Osteoblast (primary cell): ENCODE measurements at regions not wholly inside any gene's neighbourhood (a gene's known extent, or its start where the extent isn't known, plus 50 kb on each side); places are given as distances from the start of the nearest gene placed in this dataset.

Source experiments
- DNase-seq: peaks from one replicate; pipeline ENCODE4 v3.0.0; 2011; ENCODE audit warnings: low spot score, mixed read lengths; ENCODE audit not compliant: insufficient read length; ENCODE audit errors: missing footprints
- H2AFZ ChIP-seq: 2 replicates; pipeline ENCODE4 v1.6.0; 2011; ENCODE audit warnings: mild to moderate bottlenecking, low read length
- H3K27ac ChIP-seq: 2 replicates; pipeline ENCODE4 v1.5.1; 2011; ENCODE audit warnings: mild to moderate bottlenecking, low read depth, low read length, moderate library complexity
- H3K27me3 ChIP-seq: 2 replicates; pipeline ENCODE4 v1.6.0; 2012; ENCODE audit warnings: mild to moderate bottlenecking, control low read depth, inconsistent platforms, low read length, moderate library complexity; ENCODE audit not compliant: insufficient read depth
- H3K36me3 ChIP-seq: 2 replicates; pipeline ENCODE4 v1.5.1; 2011; ENCODE audit warnings: mild to moderate bottlenecking, low read length, control low read depth, moderate library complexity; ENCODE audit not compliant: insufficient read depth
- H3K4me1 ChIP-seq: 2 replicates; pipeline ENCODE4 v1.5.1; 2011; ENCODE audit warnings: mild to moderate bottlenecking, low read length, control low read depth, moderate library complexity; ENCODE audit not compliant: insufficient read depth
- H3K4me2 ChIP-seq: 2 replicates; pipeline ENCODE4 v1.6.0; 2011; ENCODE audit warnings: mild to moderate bottlenecking, low read length; ENCODE audit not compliant: insufficient read depth
- H3K4me3 ChIP-seq: fragments of 200-600 bp; sonication (generic); 3 replicates; pipeline ENCODE4 v1.5.1; 2012; ENCODE audit warnings: mild to moderate bottlenecking, low read length, inconsistent platforms; ENCODE audit not compliant: insufficient read depth
- H3K79me2 ChIP-seq: 2 replicates; pipeline ENCODE4 v1.6.0; 2012; ENCODE audit warnings: mild to moderate bottlenecking, low read length, control low read depth, inconsistent platforms; ENCODE audit not compliant: insufficient read depth
- H3K9me3 ChIP-seq: 2 replicates; pipeline ENCODE4 v1.5.1; 2011; ENCODE audit warnings: low read depth, low read length, control low read depth
- H4K20me1 ChIP-seq: 2 replicates; pipeline ENCODE4 v1.6.0; 2012; ENCODE audit warnings: mild to moderate bottlenecking, low read length, control low read depth; ENCODE audit not compliant: insufficient read depth
- CTCF ChIP-seq: IDR thresholded peaks from 2 replicates; pipeline ENCODE4 v1.5.1; 2011; ENCODE audit warnings: mild to moderate bottlenecking, low read depth, low read length, moderate library complexity; ENCODE audit errors: extremely low read depth

DNA sequence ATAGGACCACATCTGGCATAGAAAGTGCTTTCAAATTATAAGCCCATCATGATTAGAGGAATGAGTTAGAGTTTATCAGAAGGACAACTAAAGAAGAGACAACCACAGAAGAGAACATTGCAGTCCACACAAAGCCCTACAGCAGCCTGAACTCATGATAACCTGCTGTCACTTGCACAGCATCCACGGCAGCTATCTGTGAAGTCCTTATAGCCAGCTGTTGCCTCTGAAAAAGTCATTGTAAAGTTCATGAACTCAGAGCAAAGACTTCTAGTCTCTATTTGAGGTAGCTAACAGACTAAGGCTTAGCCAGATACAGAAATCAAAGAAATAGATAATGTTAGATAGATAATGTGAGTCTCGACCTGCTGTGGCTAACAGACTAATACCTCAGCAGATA, 450.0 kb downstream of the KLF5 start:
- Histone ChIP-seq H3K36me3 (no peaks in the 10 kb centered on the region), H3K79me2 (no peaks in the 10 kb centered on the region), H4K20me1 (no peaks in the 10 kb centered on the region), H3K9me3 (no peaks in the 10 kb centered on the region), H3K4me3 (no peak overlapping the region), H2AFZ (no peak overlapping the region), H3K27me3 (no peaks in the 10 kb centered on the region), H3K4me2 (no peak overlapping the region), H3K27ac (no peak overlapping the region), H3K4me1 (no peaks in the 10 kb centered on the region)
- no peak for TF ChIP-seq CTCF
- no peak for DNase-seq

- Histone ChIP-seq H3K27ac (no peak overlapping the region), H3K9me3 (no peaks in the 10 kb centered on the region), H4K20me1 (no peaks in the 10 kb centered on the region), H3K36me3 (no peaks in the 10 kb centered on the region), H3K4me2 (no peak overlapping the region), H3K27me3 (no peaks in the 10 kb centered on the region), H3K4me1 (no peaks in the 10 kb centered on the region), H3K4me3 (no peak overlapping the region), H2AFZ (no peak overlapping the region), H3K79me2 (no peaks in the 10 kb centered on the region)
- DNase-seq: no peak
- no peak for TF ChIP-seq CTCF
Measured at GRCh38 chr13:73505376-73505890, 446.6 kb downstream of the KLF5 start.

- Histone ChIP-seq H3K27me3 (no peaks in the 10 kb centered on the region), H3K79me2 (no peaks in the 10 kb centered on the region), H3K4me3 (no peak overlapping the region), H3K4me2 (no peak overlapping the region), H4K20me1 (no peaks in the 10 kb centered on the region), H3K27ac (no peak overlapping the region), H3K9me3 (no peaks in the 10 kb centered on the region), H3K36me3 (no peaks in the 10 kb centered on the region), H2AFZ (no peak overlapping the region), H3K4me1 (no peaks in the 10 kb centered on the region)
- no peak for TF ChIP-seq CTCF
- no peak for DNase-seq
Measured at GRCh38 chr13:73499695-73500094, 440.9 kb downstream of the KLF5 start.

GRCh38 chr13:73497430-73497829, 438.6 kb downstream of the KLF5 start:
- H3K4me2 ChIP-seq: no peak overlapping the region
- no peak for TF ChIP-seq CTCF

More at GRCh38 chr13:73497430-73497829, 438.6 kb downstream of the KLF5 start:
- Histone ChIP-seq H3K36me3 (no peaks in the 10 kb centered on the region), H2AFZ (no peak overlapping the region), H3K4me3 (no peak overlapping the region), H4K20me1 (no peaks in the 10 kb centered on the region), H3K27ac (no peak overlapping the region), H3K4me1 (no peaks in the 10 kb centered on the region), H3K79me2 (no peaks in the 10 kb centered on the region), H3K9me3 (no peaks in the 10 kb centered on the region), H3K27me3 (no peaks in the 10 kb centered on the region)
- no peak for DNase-seq
